GM10266 (cell line): ENCODE measurements at regions not wholly inside any gene's neighbourhood (a gene's known extent, or its start where the extent isn't known, plus 50 kb on each side); places are given as distances from the start of the nearest gene placed in this dataset.
"Not testable (repeated sequence)": the region's sequence is repeated elsewhere in the genome, so short reads cannot be mapped to it uniquely, and the experiment has no call there.

Source experiments
- DNase-seq: peaks from one replicate; pipeline ENCODE4 v3.0.0; 2012; ENCODE audit errors: extremely low spot score
- TF ChIP-seq, protein P1 (sequence below): IDR thresholded peaks from 2 replicates; pipeline ENCODE4 v1.5.1; 2012; ENCODE audit warnings: mild to moderate bottlenecking, low read depth; ENCODE audit not compliant: control insufficient read depth, insufficient read depth; ENCODE audit errors: missing control alignments

DNA sequence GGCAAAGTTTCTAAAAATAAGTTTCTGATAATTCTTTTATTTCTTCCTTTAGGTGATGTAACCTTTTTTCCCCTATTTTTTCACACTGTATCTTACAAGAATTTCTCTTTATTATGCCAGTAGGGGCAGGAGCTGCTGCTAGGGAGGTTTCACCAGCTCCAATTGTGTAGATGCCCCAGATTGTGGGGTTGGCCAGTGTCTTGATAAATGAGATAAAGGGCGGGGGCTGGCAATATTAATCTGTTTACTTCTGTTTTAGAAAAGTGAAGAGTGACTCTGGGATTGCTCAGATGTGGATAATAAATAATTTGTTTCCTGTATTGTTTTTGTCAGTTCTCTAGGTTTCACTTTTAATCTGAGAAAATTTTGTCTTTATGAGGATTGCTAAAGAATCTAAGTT lies 190.4 kb downstream of the MC4R start:
- no peak for DNase-seq
- TF ChIP-seq, protein P1, sequence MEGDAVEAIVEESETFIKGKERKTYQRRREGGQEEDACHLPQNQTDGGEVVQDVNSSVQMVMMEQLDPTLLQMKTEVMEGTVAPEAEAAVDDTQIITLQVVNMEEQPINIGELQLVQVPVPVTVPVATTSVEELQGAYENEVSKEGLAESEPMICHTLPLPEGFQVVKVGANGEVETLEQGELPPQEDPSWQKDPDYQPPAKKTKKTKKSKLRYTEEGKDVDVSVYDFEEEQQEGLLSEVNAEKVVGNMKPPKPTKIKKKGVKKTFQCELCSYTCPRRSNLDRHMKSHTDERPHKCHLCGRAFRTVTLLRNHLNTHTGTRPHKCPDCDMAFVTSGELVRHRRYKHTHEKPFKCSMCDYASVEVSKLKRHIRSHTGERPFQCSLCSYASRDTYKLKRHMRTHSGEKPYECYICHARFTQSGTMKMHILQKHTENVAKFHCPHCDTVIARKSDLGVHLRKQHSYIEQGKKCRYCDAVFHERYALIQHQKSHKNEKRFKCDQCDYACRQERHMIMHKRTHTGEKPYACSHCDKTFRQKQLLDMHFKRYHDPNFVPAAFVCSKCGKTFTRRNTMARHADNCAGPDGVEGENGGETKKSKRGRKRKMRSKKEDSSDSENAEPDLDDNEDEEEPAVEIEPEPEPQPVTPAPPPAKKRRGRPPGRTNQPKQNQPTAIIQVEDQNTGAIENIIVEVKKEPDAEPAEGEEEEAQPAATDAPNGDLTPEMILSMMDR = no peak

DNA sequence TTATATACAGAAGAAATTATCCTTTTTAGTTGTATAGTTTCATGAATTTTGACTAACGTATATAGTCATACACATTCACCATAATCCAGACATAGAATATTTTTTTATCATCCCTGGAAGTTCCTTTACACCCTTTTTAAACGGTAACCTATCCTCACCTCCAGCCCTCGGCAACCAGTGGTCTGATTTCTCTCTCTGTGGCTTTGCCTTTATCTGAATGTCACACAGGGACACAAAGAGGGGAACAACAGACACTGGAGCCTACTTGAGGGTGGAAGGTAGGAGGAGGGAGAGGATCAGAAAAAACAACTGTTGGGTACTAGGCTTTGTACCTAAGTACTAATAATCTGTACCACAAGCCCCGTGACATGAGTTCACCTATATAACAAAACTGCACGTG lies 191.9 kb downstream of the MC4R start:
- TF ChIP-seq, protein P1 = no peak
- DNase-seq = no peak

DNA sequence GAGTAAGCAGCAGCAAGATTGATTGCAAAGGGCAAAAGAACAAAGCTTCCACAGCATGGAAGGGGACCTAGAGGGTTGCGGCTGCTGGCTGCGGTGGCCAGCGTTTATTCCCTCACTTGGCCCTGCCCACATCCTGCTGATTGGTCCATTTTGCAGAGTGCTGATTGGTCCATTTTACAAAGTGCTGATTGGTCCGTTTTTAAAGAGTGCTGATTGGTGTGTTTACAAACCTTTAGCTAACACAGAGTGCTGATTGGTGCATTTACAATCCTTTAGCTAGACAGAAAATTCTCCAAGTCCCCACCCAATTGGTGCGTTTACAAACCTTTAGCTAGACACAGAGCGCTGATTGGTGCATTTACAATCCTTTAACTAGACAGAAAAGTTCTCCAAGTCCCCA lies 194.4 kb downstream of the MC4R start:
- not testable (repeated sequence) for DNase-seq

DNA sequence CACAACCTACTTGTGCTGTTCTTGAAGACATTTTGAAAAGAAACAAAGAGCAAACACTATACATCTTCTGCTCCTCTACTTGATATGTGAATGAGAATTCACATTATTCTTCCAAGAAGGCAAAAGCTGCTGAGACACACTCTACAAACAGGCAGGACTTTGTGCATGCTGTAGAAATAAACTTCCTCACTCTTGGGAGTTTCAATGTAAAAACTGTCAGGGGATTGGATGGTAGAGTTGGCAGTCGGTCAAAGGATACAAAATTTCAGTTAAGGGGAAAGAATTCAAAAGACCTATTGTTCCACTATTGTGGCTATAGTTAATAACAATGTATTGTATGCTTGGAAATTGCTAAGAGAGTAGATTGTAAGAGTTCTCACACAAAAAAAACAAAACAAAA lies 196.3 kb downstream of the MC4R start:
- TF ChIP-seq, protein P1 = no peak
- DNase-seq = no peak

DNA sequence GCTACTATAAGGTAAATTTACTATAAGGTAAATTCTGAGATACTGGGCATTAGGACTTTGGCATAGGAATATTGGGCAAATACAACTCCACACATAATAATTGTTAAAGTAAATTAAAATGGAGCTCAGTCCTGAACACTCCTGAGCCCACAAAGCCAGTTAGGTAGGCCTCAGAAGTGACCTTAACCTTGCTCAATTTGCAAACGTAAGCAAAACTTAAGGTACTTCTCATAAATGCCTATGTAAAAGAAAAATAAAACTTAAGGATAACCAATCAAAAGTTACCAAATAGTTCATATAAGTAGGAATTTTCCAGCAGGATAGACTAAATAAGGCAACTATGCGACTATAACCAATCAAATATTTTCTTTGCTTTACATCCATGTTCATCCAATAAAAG lies 197.7 kb downstream of the MC4R start:
- no peak for DNase-seq
- TF ChIP-seq, protein P1 = no peak

DNA sequence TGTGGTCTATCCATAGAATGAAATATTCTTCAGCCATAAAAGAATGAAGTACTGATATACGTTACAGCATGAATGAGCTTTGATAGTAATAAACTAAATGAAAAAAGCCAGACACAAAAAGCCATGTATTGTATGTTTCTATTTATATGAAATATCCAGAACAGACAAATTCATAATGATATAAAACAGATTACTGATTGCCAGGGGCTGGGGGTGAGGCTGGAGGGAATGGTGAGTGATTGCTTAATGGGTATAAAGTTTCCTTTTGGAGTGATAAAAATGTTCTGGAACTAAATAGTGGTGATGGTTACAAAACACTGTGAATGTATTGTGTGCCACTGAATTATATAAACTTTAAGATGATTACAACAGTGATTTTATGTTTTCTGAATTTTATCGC lies 200.5 kb downstream of the MC4R start:
- TF ChIP-seq, protein P1 = no peak
- no peak for DNase-seq

DNA sequence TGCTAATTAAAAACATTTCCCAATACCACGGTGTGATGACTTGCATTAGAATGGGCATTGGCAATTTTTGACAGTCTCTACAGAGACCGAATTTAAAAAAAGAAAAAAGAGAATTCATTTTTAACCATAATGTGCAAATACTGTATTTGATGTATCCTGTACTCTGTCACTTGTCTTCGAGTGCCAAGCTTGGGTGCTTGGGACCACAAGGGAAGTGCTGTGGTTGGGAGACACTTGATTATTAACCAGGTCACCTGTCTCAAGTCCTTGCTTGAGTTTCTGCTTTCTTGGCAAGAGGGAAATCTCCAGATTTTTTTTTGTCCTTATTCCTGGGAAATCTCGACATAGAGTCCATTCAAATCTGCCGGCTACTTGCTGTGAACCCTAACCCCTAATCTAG lies 209.0 kb downstream of the MC4R start:
- DNase-seq = no peak
- TF ChIP-seq, protein P1 = no peak

DNA sequence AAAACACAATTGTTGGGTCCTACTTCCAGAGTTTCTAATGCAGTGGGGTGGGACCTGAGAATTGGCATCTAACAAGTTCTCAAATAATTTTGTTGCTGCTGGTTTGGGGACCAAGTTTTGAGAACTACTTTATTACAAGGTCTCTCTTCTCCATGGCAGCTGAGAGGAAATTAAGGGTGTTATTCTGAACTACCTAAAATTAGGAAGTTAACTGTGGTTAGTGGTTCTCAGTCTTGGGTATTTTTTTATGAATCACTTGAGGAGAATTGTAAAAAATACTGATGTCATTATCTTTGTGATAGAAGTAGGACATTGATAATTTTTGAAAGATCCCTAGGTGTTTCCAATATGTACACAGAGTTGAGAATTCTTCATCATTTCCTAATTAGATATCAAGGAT lies 210.2 kb downstream of the MC4R start:
- TF ChIP-seq, protein P1 = no peak
- no peak for DNase-seq
